ENCODE measurements at regions not wholly inside any gene's neighbourhood (a gene's known extent, or its start where the extent isn't known, plus 50 kb on each side); places are given as distances from the start of the nearest gene placed in this dataset.
"Not testable (repeated sequence)": the region's sequence is repeated elsewhere in the genome, so short reads cannot be mapped to it uniquely, and the experiment has no call there.

DNA sequence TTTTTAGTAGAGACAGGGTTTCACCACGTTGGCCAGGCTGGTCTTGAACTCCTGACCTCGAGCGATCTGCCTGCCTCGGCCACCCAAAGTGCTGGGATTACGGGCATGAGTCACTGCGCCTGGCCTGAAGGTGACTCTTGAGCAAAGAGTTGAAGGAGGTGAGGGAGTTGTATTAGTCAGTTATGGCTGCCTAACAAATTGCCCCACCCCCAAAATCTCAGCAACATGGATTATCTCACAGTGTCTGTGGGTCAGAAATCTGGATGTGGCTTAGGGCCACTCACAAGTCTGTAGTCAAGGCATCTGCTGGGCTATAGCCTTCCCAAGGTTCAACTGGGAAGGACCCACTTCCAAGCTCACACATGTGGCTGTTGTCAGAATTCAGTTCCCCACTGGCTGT is 52.8 kb upstream of the ADGRE5 start:
- in situ Hi-C loops (cut with HindIII; ENCODE audit: low pct_unique_long_range_greater_than_20kb, low sequenced_read_pairs): no loop called here
- DNase-seq (ENCODE audit: low read depth, low spot score): no peak

DNA sequence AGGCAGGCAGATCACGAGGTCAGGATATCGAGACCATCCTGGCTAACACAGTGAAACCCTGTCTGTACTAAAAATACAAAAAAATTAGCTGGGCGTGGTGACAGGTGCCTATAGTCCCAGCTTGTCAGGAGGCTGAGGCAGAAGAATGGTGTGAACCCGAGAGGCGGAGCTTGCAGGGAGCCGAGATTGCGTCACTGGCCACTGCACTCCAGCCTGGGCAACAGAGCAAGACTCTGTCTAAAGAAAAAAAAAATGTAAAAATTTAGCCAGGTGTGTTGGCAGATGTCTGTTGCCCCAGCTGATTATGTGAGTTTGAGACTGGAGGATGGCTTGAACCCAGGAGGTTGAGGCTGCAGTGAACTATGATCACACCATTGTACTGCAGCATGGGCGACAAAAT is 54.2 kb upstream of the ADGRE5 start:
- in situ Hi-C loops (cut with HindIII; ENCODE audit: low pct_unique_long_range_greater_than_20kb, low sequenced_read_pairs); DNase-seq (ENCODE audit: low read depth, low spot score): not testable (repeated sequence)

DNA sequence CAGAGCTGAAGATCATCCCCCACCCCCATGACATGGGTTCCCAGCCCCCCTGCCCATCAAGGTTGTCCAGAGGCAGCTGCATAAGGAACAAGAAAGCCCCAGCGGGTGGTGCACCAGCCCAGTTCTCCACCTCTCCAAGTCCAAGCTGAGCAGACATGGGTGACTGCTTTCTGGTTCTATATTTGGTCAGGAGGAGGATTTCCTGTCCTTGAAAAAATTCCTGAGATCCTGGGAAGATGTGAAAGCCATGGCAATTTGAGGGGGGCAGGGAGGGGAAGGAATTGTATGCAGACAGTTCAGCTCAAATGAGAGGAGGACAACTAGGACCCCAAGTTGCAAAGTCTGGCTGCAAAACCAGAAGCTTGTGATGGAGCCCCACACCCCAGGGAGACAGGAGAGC is 55.4 kb upstream of the ADGRE5 start:
- in situ Hi-C loops (cut with HindIII; ENCODE audit: low pct_unique_long_range_greater_than_20kb, low sequenced_read_pairs): no loop called here
- DNase-seq (ENCODE audit: low read depth, low spot score): no peak

DNA sequence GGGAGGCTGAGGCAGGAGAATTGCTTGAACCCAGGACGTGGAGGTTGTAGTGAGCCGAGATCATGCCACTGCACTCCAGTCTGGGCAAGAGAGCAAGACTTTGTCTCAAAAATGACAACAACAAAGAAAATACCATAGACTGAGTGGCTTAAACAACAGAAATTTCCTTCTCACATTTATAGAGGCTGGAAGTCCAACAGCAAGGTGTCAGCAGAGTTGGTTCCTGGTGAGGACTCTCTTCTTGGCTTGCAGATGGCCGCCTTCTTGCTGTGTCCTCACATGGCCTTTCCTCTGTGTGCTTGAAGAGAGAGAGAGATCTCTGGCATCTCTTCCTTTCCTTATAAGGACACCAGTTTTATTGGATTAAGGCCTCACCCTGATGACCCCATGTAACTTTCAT is 56.1 kb upstream of the ADGRE5 start:
- no peak for DNase-seq (ENCODE audit: low read depth, low spot score)
- in situ Hi-C loops (cut with HindIII; ENCODE audit: low pct_unique_long_range_greater_than_20kb, low sequenced_read_pairs): no loop called here

DNA sequence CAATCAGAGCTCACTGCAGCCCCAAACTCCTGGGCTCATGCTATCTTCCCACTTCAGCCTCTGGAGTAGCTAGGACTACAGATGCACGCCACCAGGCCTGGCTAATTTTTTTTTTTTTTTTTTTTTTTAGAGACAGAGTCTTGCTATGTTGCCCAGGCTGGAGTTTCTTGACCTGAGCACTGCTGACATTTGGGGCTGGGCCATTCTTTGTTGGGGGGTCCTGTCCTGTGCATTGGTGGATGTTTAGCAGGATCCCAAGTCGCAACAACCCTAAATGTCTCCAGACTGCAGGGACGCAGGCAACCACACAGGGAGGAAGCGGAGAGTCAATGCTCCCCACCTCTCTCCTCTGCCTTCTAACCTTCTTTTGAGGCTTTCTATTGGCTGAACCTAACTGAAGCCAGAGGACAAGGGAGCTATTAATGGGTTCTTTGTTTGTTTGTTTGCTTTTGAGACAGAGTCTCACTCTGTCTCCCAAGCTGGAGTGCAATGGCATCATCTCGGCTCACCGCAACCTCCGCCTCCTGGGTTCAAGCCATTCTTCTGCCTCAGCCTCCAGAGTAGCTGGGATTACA is 58.3 kb upstream of the ADGRE5 start:
- in situ Hi-C loops (cut with HindIII; ENCODE audit: low pct_unique_long_range_greater_than_20kb, low sequenced_read_pairs): no loop called here

DNA sequence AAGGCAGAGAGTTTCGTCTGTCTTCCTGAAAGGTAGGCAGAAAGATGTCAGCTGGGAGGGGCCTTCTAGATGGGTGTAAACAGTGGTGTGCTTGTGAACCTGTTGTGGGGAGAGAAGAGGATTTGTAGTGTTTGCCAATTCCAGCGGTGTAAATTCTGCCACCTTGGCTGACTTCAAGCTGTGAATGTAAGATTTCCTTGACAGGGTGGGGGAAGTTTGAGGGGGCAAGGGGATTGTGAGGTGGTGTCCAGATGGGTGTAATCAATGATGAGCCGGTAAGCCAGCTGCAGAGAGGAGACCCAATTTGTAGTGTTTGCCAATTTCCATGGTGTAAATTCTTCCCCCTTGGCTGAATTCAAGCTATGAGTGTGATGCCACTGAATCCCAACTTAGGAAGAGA is 61.0 kb upstream of the ADGRE5 start:
- no peak for DNase-seq (ENCODE audit: low read depth, low spot score)
- in situ Hi-C loops (cut with HindIII; ENCODE audit: low pct_unique_long_range_greater_than_20kb, low sequenced_read_pairs): no loop called here

More for the DNA sequence above, 58.3 kb upstream of the ADGRE5 start:
- DNase-seq (ENCODE audit: low read depth, low spot score): peak; percentile 80

DNA sequence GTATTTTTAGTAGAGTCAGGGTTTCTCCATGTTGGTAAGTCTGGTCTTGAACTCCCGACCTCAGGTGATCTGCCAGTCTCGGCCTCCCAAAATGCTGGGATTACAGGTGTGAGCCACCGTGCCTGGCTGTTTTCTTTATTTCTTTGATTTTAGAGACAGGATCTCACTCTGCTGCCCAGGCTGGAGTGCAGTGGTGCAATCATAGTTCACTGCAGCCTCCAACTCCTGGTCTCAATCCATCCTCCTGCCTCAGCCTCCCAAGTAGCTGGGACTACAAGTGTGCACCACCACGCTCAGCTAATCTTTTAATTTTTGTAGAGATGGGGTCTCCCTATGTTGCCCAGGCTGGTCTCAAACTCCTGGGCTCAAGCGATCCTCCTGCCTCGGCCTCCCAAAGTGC is 61.5 kb upstream of the ADGRE5 start:
- in situ Hi-C loops (cut with HindIII; ENCODE audit: low pct_unique_long_range_greater_than_20kb, low sequenced_read_pairs); DNase-seq (ENCODE audit: low read depth, low spot score): not testable (repeated sequence)

DNA sequence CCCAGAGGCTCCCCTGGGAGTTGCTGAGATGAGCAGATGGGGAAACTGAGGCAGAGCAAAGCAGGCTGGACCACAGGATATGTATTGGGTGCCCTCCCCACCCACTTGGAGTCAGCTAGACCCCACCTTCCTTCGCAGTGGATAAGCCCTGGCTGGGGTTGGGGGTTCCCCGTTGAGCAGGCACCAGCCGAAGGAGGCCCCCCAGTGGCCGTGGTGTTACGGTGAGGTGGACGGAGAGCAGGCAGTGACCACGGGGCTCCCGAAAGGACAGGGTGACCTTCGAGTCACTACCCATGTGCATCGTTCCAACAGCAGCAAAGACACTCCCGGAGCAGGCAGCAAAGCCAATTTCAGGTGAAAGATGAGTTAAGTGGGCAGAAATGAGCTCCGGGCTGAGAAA is 62.4 kb upstream of the ADGRE5 start:
- in situ Hi-C loops (cut with HindIII; ENCODE audit: low pct_unique_long_range_greater_than_20kb, low sequenced_read_pairs): no loop called here
- peak; percentile 8 for DNase-seq (ENCODE audit: low read depth, low spot score)

DNA sequence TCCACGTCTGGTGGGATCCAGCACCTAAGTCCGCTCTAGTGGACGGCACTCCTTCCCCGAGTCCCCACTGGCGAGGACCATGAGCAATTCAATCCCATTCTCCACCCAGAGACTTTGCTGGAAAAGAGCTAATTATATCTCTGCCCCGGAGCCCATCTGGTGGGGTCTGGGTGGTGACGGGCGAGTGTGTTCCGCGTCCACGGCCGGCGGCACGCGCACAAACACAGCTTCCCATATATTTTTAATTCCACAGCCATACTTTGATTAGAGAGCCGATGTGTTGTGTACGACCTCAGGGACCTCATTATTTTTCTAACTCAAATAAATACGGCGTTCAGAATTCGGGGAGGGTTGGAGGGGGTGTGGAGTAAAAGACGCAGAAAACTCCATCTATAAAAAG is 64.1 kb upstream of the ADGRE5 start:
- in situ Hi-C loops (cut with HindIII; ENCODE audit: low pct_unique_long_range_greater_than_20kb, low sequenced_read_pairs): no loop called here
- DNase-seq (ENCODE audit: low read depth, low spot score): no peak

DNA sequence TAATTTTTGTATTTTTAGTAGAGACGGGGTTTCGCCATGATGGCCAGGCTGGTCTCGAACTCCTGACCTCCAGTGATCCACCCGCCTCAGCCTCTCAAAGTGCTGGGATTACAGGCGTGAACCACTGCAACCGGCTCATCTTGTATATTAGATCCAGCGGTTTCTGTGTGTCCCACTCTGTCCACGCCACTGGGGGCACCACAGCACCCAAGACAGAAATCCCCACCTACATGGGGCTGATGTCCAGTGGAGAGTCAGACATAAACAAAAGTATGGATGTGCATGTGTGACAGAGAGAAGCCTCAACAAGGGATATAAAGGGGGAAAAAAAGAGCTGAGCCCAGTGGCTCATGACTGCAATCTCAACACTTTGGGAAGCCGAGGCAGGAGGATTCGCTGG is 65.8 kb upstream of the ADGRE5 start:
- in situ Hi-C loops (cut with HindIII; ENCODE audit: low pct_unique_long_range_greater_than_20kb, low sequenced_read_pairs): no loop called here
- DNase-seq (ENCODE audit: low read depth, low spot score): no peak

DNA sequence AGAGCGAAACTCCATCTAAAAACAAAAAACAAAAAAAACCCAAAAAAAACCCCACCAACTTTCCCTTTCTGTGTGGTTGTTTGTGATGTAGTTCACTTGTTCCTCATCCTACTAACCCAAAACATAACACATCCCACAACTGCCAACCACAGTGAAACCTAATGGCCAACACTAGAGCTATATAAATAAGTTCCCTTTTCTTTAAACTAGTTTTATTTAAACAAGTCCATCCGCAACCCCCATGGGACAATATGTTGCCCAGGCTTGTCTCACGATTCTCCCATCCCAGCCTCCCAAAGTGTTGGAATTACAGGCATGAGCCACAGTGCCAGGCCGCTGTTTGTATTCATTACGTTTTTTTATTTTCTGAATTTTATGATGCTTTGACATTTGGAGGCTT is 71.2 kb upstream of the ADGRE5 start:
- no peak for DNase-seq (ENCODE audit: low read depth, low spot score)
- in situ Hi-C loops (cut with HindIII; ENCODE audit: low pct_unique_long_range_greater_than_20kb, low sequenced_read_pairs): no loop called here

DNA sequence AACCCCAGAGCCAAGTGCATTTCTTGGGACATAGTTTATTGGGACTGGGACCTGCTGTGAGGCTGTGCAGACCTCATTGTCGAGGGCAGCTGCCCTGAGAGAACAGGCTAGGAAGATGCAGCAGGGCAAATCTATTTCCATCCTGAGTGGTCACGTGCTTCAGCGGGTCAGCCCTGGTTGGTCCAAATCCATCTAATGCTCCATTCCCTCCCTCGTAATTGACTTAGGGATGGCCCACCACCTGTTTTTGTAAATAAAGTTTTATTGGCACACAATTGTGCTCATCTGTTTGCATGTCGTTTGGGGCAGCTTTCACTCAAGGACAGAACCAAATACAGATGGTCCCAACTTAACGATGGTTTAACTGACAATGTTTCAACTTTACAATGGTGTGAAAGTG is 75.5 kb upstream of the ADGRE5 start:
- no peak for DNase-seq (ENCODE audit: low read depth, low spot score)
- in situ Hi-C loops (cut with HindIII; ENCODE audit: low pct_unique_long_range_greater_than_20kb, low sequenced_read_pairs): no loop called here

DNA sequence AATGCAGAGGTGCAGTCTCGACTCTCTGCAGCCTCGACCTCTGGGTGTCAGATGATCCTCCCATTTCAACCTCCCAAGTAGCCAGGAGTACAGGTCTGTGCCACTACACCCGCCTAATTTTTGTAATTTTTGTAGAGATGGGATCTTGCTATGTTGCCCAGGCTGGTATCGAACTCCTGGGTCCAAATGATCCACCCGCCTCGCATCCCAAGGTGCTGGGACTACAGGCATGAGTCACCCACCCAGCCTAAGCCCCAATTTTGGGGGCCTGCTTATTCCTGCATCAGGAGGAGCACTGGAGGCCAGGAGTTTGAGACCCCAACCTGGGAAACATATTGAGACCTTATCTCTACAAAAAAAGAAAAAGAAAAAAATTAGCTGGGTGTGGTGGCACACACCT is 80.1 kb upstream of the ADGRE5 start:
- DNase-seq (ENCODE audit: low read depth, low spot score): no peak

DNA sequence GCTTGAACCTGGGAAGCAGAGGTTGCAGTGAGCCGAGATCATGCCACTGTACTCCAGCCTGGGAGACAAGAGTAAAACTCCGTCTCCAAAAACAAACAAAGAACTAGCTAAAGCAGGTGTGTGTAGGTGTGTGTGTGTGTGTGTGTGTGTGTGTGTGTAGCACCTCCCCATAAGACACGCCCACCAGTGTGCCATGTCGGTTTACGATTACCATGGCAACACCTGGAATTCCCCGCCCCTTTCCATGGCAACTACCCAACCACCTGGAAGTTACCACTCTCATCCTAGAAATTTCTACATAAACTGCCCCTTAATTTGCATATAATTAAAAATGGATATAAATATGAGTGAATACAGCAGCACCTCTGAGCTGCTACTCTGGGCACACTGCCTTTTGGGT is 80.9 kb upstream of the ADGRE5 start:
- DNase-seq (ENCODE audit: low read depth, low spot score): peak; percentile 37
- in situ Hi-C loops (cut with HindIII; ENCODE audit: low pct_unique_long_range_greater_than_20kb, low sequenced_read_pairs): no loop called here

More for the DNA sequence above, 80.1 kb upstream of the ADGRE5 start:
- in situ Hi-C loops (cut with HindIII; ENCODE audit: low pct_unique_long_range_greater_than_20kb, low sequenced_read_pairs): no loop called here

DNA sequence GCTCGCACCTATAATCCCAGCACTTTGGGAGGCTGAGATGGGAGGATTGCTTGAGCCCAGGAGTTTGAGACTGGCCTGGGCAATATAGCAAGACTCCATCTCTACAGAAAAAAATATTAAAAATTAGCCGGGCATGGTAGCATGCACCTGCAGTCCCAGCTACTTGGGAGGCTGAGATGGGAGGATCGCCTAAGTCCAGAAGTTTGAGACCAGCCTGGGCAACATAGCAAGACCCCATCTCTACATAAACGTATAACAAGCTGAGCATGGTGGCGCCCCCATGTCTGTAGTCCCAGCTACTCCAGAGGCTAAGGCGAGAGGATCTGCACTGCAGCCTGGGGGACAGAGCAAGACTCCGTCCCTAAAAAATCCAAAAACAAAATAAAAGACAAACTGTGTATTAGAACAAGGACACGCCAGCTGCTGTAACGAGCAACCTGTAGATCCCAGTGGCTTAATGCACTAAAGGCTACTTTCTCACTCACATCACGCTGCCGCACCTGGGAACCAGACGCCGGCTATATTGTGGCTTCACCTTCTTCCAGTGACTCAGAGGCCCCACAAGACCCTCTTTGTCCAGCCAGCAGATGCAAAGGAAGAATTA is 81.9 kb upstream of the ADGRE5 start:
- in situ Hi-C loops (cut with HindIII; ENCODE audit: low pct_unique_long_range_greater_than_20kb, low sequenced_read_pairs): not testable (repeated sequence)

DNA sequence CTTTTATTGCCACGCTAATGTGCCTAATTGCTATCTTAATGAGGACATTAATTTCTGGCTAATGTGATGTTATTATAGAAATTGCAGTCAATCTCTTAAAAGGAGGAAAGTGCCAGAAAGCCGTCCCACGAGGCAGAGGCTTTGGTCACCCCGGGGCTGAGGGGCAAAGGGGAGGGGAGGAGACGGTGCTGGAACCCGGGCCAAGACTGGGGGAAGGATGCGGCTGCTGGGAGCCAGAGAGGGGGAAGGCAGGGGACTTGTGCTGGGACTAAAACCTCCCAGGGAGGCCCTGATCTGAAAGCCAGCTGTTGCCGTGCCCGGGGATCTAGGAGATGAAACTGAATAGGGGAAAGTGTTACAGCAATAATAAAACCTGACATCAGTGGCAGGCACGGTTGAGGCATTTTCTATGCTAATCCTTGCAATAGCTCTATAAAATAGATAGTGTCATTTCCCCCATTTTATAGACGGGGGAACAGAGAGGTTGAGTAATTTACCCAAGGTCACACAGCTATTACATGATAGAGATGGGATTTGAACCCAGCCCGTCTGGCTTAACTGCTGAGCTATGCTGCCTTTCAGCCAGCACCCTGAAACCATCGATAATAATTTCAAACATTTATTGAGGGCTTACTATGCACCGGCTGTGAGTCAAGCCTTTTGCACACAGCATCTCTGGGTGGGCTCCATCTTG is 83.2 kb upstream of the ADGRE5 start:
- in situ Hi-C loops (cut with HindIII; ENCODE audit: low pct_unique_long_range_greater_than_20kb, low sequenced_read_pairs); DNase-seq (ENCODE audit: low read depth, low spot score): not testable (repeated sequence)

More for the DNA sequence above, 81.9 kb upstream of the ADGRE5 start:
- DNase-seq (ENCODE audit: low read depth, low spot score): not testable (repeated sequence)

DNA sequence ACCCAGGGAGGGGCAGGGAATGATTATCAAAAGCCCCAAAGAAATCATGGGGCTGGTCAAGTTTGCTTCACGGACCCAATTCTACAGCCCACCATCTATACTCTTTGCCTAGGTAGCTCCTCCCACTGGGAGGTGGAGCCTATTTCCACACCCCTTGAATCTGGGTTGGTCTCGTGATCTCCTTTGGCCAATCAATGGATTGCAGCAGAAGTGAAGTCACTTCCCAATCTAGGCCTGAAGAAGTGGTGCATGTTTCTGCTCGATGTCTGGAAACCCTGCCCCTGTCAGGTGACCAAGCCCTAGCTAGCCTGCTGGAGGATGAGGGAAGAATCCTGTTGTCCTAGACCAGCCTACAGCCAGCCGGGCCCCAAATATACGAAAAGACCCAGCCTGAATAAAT is 86.3 kb upstream of the ADGRE5 start:
- DNase-seq (ENCODE audit: low read depth, low spot score): peak; percentile 36
- in situ Hi-C loops (cut with HindIII; ENCODE audit: low pct_unique_long_range_greater_than_20kb, low sequenced_read_pairs): not testable (repeated sequence)

DNA sequence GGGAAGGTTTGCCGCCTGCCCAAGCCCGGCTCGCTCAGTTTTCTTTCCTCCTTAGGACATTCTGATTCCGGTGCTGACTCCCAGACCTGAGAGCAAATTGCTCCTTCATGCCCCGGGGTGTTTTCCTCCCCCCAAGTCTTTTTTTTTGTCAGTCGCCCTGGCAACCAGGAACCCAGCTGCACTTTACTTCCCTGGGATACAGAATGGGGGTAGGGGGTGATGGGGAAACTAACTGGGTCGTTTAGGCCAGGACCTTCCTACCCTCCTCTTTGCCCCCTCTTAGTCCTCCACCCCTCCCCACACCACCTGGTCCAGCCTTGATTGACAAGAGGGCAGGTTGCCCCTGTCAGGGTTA is 87.5 kb upstream of the ADGRE5 start:
- in situ Hi-C loops (cut with HindIII; ENCODE audit: low pct_unique_long_range_greater_than_20kb, low sequenced_read_pairs); DNase-seq (ENCODE audit: low read depth, low spot score): not testable (repeated sequence)

DNA sequence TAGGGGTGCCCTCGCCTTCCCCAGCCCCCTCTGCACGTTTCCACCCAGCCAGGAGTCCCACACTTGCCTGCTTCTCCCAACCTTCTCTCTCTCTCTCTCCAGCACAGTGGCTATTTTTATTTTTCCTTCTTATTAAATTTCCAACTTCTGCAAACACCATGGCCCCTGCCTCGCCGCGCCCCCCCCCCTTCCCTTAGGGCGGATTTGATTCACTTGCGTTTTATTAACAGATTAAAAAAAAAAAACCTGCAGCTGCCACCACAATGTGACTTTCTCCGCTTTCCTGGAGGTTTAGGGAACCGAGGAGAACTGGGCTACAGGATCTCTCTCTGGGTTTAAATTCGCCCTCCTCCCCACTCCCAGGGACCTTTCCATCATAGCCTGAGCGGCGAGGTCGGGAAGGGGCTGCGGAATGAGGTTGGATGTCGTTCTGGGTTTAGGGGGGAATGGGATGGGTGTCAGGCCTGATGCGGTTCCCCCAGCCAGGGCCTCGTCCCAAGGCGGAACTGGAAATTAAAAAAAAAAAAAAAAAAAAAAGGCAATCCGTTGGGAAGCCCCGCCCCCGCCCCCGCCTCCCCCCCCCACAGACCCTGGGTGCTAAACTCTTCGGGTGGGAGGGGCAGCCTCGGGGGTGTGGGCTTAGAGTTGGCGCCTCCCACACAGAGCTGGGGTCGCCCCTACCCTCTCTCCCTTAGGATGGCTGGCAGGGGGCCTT is 87.3 kb upstream of the ADGRL1 start:
- in situ Hi-C loops (cut with HindIII; ENCODE audit: low pct_unique_long_range_greater_than_20kb, low sequenced_read_pairs); DNase-seq (ENCODE audit: low read depth, low spot score): not testable (repeated sequence)
